ENCODE measurements at regions not wholly inside any gene's neighbourhood (a gene's known extent, or its start where the extent isn't known, plus 50 kb on each side); places are given as distances from the start of the nearest gene placed in this dataset.
A peak's percentile ranks its signal among the peaks of the same experiment; 100 is the strongest.

DNA sequence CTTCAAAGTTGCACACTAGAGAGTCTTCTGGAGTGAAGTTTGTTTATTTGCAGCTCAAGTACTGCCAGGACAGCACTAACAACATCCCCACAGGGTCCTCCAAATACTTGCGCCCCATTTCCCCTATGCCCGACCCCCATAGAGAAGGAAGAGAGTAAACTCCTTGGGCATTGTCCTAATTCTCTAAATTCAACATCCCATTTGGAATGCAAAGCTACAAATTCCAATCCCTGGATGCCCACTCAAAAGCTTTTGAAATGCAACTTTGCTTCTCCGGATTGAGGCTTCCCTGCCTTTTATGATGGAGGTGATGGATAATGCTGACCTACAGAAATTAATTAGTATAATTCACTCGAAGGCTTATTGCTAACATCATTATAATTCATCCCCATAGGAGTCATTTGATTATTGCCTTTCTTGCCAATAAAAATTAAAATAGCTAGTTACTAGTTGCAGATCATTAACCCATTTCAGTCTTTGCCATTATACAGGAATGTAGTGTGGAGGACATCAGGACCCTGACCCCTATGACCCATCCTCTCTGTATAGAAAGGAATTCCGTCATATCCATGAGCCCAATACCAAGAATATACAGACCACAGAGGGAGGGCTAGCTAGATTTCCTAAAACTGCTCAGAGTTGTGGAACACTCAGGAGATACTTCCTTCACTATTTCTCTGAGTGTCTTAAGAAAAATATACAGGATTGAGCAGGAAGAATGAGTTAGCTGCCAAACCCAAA lies 277.6 kb downstream of the ZNF608 start:
- no peak overlapping the region for H3K27ac ChIP-seq (ENCODE audit: low read length)
- H3K4me1 ChIP-seq (ENCODE audit: control insufficient read depth, insufficient read depth, low read length): no peaks in the 10 kb centered on the region
- no peaks in the 10 kb centered on the region for H3K9me3 ChIP-seq (replicated peaks; ENCODE audit: control insufficient read depth, low read depth, low read length)
- no peaks in the 10 kb centered on the region for H3K27me3 ChIP-seq (ENCODE audit: control insufficient read depth, insufficient read depth, low read length)
- no peak overlapping the region for H3K4me3 ChIP-seq (ENCODE audit: low read length)
- no peaks in the 10 kb centered on the region for H3K36me3 ChIP-seq (ENCODE audit: control insufficient read depth, insufficient read depth, low read length)
- no peak for DNase-seq
- 60% methylated on average over 1 of the region's 5 CpGs for WGBS (ENCODE audit: insufficient coverage)

DNA sequence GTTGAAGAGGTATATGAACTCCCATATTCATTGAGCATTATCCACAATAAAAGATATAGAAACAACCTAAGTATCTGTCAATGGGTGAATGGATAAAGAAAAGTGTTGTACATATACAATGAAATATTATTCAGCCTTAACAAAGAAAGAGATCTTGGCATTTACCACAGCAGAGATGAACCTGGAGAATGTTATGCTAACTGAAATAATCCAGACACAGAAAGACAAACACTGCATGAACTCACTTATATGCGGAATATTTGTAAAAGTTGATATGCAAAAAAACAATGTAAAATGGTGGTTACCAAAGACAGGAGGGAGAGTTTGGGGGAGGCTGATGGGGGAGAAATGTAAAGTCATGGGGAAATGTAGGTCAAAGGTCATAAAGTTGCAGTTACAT lies 278.7 kb downstream of the ZNF608 start:
- WGBS (ENCODE audit: insufficient coverage): 100% methylated on average over 1 of the region's 1 CpG
- Histone ChIP-seq H3K9me3 (replicated peaks; ENCODE audit: control insufficient read depth, low read depth, low read length) (no peaks in the 10 kb centered on the region), H3K4me1 (ENCODE audit: control insufficient read depth, insufficient read depth, low read length) (no peaks in the 10 kb centered on the region), H3K4me3 (ENCODE audit: low read length) (no peak overlapping the region), H3K27me3 (ENCODE audit: control insufficient read depth, insufficient read depth, low read length) (no peaks in the 10 kb centered on the region), H3K27ac (ENCODE audit: low read length) (no peak overlapping the region), H3K36me3 (ENCODE audit: control insufficient read depth, insufficient read depth, low read length) (no peaks in the 10 kb centered on the region)
- no peak for DNase-seq

DNA sequence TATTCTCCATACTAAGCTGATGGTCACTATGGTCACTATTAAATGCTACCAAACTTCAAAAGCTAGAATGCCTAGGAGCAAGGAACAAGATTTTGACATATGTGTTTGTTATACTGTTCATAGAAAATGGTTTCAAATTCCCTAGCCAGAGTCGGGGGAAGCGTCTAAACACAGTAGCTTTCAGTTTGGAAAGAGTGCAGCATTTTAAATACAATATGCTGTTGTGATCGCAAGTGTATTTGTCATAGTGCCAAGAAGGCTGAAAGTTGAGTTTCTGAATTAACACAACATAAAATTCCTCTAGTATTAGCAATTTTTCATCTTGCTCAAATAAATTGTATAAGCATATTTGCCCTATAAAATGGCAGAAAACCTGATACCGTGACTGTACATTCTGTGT lies 280.4 kb downstream of the ZNF608 start:
- Histone ChIP-seq H3K36me3 (ENCODE audit: control insufficient read depth, insufficient read depth, low read length) (no peaks in the 10 kb centered on the region), H3K27ac (ENCODE audit: low read length) (no peak overlapping the region), H3K9me3 (replicated peaks; ENCODE audit: control insufficient read depth, low read depth, low read length) (no peaks in the 10 kb centered on the region), H3K4me1 (ENCODE audit: control insufficient read depth, insufficient read depth, low read length) (no peaks in the 10 kb centered on the region), H3K4me3 (ENCODE audit: low read length) (no peak overlapping the region), H3K27me3 (ENCODE audit: control insufficient read depth, insufficient read depth, low read length) (no peaks in the 10 kb centered on the region)
- 21% methylated on average over 2 of the region's 4 CpGs for WGBS (ENCODE audit: insufficient coverage)
- DNase-seq: peak; percentile 35

DNA sequence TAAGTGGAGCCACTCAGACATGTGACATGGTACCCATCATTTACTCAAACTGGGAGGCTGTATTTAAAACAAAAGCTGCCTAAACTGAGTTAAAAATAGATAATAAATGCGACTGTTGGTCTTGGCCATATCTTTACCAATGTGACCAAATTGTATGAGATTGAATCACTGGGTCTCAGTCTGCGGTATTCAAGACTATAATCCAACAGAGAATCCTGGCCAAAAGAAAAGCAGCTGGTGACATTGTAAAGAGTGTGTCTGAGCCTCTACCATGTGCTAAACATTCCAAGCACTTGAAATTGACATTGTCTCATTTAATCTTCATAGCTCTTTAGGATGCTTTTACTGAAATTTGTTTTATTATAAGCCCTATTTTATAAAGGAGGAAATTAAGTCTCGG lies 282.6 kb downstream of the ZNF608 start:
- H3K36me3 ChIP-seq (ENCODE audit: control insufficient read depth, insufficient read depth, low read length): no peaks in the 10 kb centered on the region
- H3K27ac ChIP-seq (ENCODE audit: low read length): no peak overlapping the region
- peaks cover 3% of the 10 kb centered on the region for H3K4me1 ChIP-seq (ENCODE audit: control insufficient read depth, insufficient read depth, low read length)
- WGBS (ENCODE audit: insufficient coverage): no CpG with 5 or more reads among the region's 3 CpGs
- no peaks in the 10 kb centered on the region for H3K9me3 ChIP-seq (replicated peaks; ENCODE audit: control insufficient read depth, low read depth, low read length)
- peak; percentile 60 for DNase-seq
- H3K4me3 ChIP-seq (ENCODE audit: low read length): no peak overlapping the region
- H3K27me3 ChIP-seq (ENCODE audit: control insufficient read depth, insufficient read depth, low read length): no peaks in the 10 kb centered on the region

DNA sequence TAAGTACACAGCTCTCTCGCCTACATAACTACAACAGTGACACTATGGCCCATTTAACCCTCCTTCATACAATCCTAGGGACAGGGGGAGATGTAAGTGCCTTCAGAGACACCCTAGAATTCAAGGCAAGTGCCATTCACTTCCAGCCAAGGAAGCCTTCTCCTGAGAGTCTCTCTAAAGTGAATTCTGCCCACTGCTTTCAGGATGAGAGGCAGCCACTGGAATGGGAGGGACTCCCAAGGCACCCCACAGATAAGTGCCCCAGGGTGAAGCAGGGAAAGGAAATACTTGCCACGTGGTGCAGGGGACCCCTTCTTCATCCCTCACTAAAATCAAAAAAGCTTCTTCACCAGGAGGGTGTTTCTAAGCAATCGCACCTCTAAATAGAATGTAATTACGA lies 283.7 kb downstream of the ZNF608 start:
- Histone ChIP-seq H3K9me3 (replicated peaks; ENCODE audit: control insufficient read depth, low read depth, low read length) (no peaks in the 10 kb centered on the region), H3K27ac (ENCODE audit: low read length) (no peak overlapping the region), H3K36me3 (ENCODE audit: control insufficient read depth, insufficient read depth, low read length) (no peaks in the 10 kb centered on the region), H3K27me3 (ENCODE audit: control insufficient read depth, insufficient read depth, low read length) (no peaks in the 10 kb centered on the region), H3K4me1 (ENCODE audit: control insufficient read depth, insufficient read depth, low read length) (peaks cover 3% of the 10 kb centered on the region), H3K4me3 (ENCODE audit: low read length) (no peak overlapping the region)
- no CpG with 5 or more reads among the region's 4 CpGs for WGBS (ENCODE audit: insufficient coverage)
- DNase-seq: no peak

DNA sequence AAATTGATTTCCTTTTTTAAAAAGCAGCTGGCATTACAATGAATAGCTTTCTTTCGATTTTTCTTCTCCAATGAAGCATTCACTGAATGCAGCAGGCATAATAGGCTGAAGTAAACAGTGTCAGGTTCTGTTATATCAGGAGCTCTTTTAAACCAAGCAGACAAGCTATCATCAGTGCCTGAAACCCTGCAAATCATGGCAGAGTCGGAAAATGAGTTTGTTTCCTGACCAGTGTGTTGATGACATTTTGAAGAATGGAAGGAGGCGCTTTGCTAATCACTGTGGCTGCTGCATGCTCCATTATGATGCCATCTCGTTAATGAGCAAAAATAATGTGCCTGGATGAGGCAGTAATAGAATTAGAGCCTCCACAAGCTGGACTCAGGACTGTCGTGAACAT lies 284.5 kb downstream of the ZNF608 start:
- H3K9me3 ChIP-seq (replicated peaks; ENCODE audit: control insufficient read depth, low read depth, low read length): no peaks in the 10 kb centered on the region
- no peak for DNase-seq
- no peak overlapping the region for H3K4me3 ChIP-seq (ENCODE audit: low read length)
- H3K27me3 ChIP-seq (ENCODE audit: control insufficient read depth, insufficient read depth, low read length): no peaks in the 10 kb centered on the region
- no peak overlapping the region for H3K27ac ChIP-seq (ENCODE audit: low read length)
- no peaks in the 10 kb centered on the region for H3K36me3 ChIP-seq (ENCODE audit: control insufficient read depth, insufficient read depth, low read length)
- WGBS (ENCODE audit: insufficient coverage): 64% methylated on average over 4 of the region's 5 CpGs
- peaks cover 3% of the 10 kb centered on the region for H3K4me1 ChIP-seq (ENCODE audit: control insufficient read depth, insufficient read depth, low read length)

DNA sequence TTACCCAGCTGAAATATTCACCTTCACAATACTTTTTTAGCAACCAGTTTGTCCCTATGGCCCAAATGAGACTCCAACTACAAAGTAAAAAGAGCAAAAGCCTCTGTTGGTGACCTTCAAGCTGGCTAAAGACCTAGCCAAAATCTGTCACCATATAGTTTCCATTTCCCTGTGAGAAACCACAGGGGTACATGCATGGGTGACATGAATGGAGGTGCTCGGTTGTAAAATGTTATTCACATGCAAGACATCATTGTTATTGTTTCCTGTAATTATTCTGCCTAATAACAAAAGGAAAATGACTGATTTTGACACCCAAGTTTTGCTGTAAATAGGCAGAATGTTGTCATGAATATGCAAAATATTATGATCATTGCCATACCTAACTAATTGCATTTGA lies 285.3 kb downstream of the ZNF608 start:
- no peak overlapping the region for H3K4me3 ChIP-seq (ENCODE audit: low read length)
- H3K4me1 ChIP-seq (ENCODE audit: control insufficient read depth, insufficient read depth, low read length): peaks cover 3% of the 10 kb centered on the region
- H3K9me3 ChIP-seq (replicated peaks; ENCODE audit: control insufficient read depth, low read depth, low read length): no peaks in the 10 kb centered on the region
- DNase-seq: no peak
- H3K27me3 ChIP-seq (ENCODE audit: control insufficient read depth, insufficient read depth, low read length): no peaks in the 10 kb centered on the region
- H3K36me3 ChIP-seq (ENCODE audit: control insufficient read depth, insufficient read depth, low read length): no peaks in the 10 kb centered on the region
- no CpG with 5 or more reads among the region's 1 CpG for WGBS (ENCODE audit: insufficient coverage)
- no peak overlapping the region for H3K27ac ChIP-seq (ENCODE audit: low read length)

DNA sequence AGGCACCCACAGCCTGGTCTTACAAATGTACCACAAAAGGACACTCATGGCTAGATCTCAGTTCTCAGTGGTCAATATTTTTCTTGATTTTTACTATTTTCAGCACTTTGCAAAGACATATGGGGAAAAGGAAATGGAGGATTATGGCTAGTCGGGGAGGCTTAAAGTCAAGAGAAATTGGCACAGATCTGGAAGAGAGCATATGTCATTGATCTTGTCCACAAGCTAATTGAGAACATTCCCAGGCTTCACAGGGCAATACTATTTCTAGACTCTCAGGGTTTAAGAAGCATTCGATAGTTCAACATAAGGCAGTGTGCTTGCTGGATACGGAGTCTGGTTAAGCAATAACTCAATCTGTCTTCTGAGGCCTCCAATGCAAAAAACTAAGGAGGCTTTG lies 285.8 kb downstream of the ZNF608 start:
- Histone ChIP-seq H3K4me1 (ENCODE audit: control insufficient read depth, insufficient read depth, low read length) (peaks cover 3% of the 10 kb centered on the region), H3K27ac (ENCODE audit: low read length) (no peak overlapping the region), H3K4me3 (ENCODE audit: low read length) (no peak overlapping the region), H3K9me3 (replicated peaks; ENCODE audit: control insufficient read depth, low read depth, low read length) (no peaks in the 10 kb centered on the region), H3K27me3 (ENCODE audit: control insufficient read depth, insufficient read depth, low read length) (no peaks in the 10 kb centered on the region), H3K36me3 (ENCODE audit: control insufficient read depth, insufficient read depth, low read length) (no peaks in the 10 kb centered on the region)
- WGBS (ENCODE audit: insufficient coverage): 60% methylated on average over 1 of the region's 3 CpGs
- DNase-seq: peak; percentile 30

DNA sequence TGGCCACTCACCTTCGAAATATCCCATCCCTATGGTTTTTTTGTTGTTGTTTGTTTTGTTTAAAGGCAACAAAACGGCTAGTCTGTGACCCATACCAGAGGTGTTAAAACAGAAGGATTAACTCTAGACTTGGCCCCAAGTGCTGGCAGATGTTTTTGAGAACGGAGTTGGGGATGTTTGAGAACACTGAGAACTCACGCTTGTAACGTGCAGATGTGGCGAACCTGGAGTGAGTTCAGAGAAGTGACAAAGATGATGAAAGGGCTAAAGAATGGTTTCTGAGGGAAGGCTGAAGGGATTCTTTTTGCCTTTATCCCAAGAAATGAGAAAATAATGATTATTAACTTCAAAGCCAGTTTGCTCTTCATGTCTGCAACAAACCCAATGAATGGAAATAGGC lies 286.5 kb downstream of the ZNF608 start:
- peak; percentile 85 for DNase-seq
- no peaks in the 10 kb centered on the region for H3K9me3 ChIP-seq (replicated peaks; ENCODE audit: control insufficient read depth, low read depth, low read length)
- H3K4me1 ChIP-seq (ENCODE audit: control insufficient read depth, insufficient read depth, low read length): peaks cover 3% of the 10 kb centered on the region
- no peak overlapping the region for H3K4me3 ChIP-seq (ENCODE audit: low read length)
- H3K36me3 ChIP-seq (ENCODE audit: control insufficient read depth, insufficient read depth, low read length): no peaks in the 10 kb centered on the region
- no peaks in the 10 kb centered on the region for H3K27me3 ChIP-seq (ENCODE audit: control insufficient read depth, insufficient read depth, low read length)
- no peak overlapping the region for H3K27ac ChIP-seq (ENCODE audit: low read length)
- 41% methylated on average over 4 of the region's 6 CpGs for WGBS (ENCODE audit: insufficient coverage)

DNA sequence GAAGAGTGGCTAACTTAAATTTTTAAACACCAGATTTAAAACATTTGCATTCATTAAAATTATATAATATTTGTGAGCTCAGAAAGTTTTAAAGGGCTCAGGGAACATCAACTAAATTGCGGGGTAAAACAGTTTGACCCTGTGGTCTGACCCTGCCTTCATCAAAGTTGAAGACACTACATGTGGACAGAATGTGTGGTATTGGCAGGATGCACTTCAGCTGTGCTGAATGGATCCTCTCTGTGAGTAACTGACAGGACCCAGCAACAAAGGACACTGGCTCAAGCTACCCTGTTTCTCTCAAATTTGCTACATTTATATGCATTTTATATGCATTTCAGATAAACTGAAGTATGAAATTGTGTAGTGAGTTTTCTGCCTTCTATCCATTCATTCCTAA lies 288.5 kb downstream of the ZNF608 start:
- no peaks in the 10 kb centered on the region for H3K27me3 ChIP-seq (ENCODE audit: control insufficient read depth, insufficient read depth, low read length)
- H3K4me3 ChIP-seq (ENCODE audit: low read length): no peak overlapping the region
- no peaks in the 10 kb centered on the region for H3K36me3 ChIP-seq (ENCODE audit: control insufficient read depth, insufficient read depth, low read length)
- H3K27ac ChIP-seq (ENCODE audit: low read length): no peak overlapping the region
- WGBS (ENCODE audit: insufficient coverage): 100% methylated on average over 1 of the region's 1 CpG
- peaks cover 3% of the 10 kb centered on the region for H3K4me1 ChIP-seq (ENCODE audit: control insufficient read depth, insufficient read depth, low read length)
- DNase-seq: no peak
- no peaks in the 10 kb centered on the region for H3K9me3 ChIP-seq (replicated peaks; ENCODE audit: control insufficient read depth, low read depth, low read length)

DNA sequence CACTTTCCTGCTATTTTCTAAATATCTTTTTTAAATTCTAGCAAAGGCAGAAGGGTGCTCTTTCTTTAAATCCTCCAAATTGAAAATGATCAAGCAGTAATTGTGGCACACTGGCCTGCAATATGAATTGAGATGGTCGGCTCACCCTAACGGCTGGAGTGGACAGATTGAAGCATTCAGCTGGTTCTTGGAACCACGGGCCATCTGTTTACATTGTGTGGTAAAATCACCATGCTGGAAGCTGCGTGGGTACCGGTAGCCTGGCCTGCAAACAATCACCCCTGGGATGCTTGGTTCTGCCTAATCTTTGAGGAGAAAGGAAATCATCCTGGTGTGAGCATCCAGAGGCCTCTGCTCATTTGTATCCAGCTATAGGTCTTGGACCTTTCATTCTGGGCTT lies 289.3 kb downstream of the ZNF608 start:
- Histone ChIP-seq H3K4me1 (ENCODE audit: control insufficient read depth, insufficient read depth, low read length) (peaks cover 3% of the 10 kb centered on the region), H3K27me3 (ENCODE audit: control insufficient read depth, insufficient read depth, low read length) (no peaks in the 10 kb centered on the region), H3K9me3 (replicated peaks; ENCODE audit: control insufficient read depth, low read depth, low read length) (no peaks in the 10 kb centered on the region), H3K4me3 (ENCODE audit: low read length) (no peak overlapping the region), H3K36me3 (ENCODE audit: control insufficient read depth, insufficient read depth, low read length) (no peaks in the 10 kb centered on the region), H3K27ac (ENCODE audit: low read length) (no peak overlapping the region)
- DNase-seq: no peak
- WGBS (ENCODE audit: insufficient coverage): 66% methylated on average over 4 of the region's 5 CpGs

Data from muscle of leg (tissue), 3 donors.